WTC11 (cell line): ENCODE measurements at regions not wholly inside any gene's neighbourhood (a gene's known extent, or its start where the extent isn't known, plus 50 kb on each side); places are given as distances from the start of the nearest gene placed in this dataset.

Source experiments
- ATAC-seq: fragments of 200-7000 bp; cut with Tn5 transposase; 2 replicates; pipeline ENCODE4 v1.10.0; 2021; ENCODE audit warnings: mild to moderate bottlenecking, moderate library complexity
- CTCF ChIA-PET: fragments of 300-600 bp; sonication (Branson Sonifier 250); formaldehyde crosslinking; loops from one replicate; lab custom pipeline; 2021; ENCODE audit warnings: antibody characterized with exemption; lab: Charles Lee
- POLR2A ChIA-PET: fragments of 350-600 bp; sonication (Branson Sonifier 250); formaldehyde crosslinking; loops from one replicate; lab custom pipeline; 2021; ENCODE audit warnings: antibody characterized with exemption; lab: Charles Lee
- DNase-seq: peaks from one replicate; pipeline ENCODE4 v3.0.0; 2021; ENCODE audit warnings: low spot score
- H3K27ac Mint-ChIP-seq: 2 replicates; pipeline ENCODE4 v1.8.0; 2021; ENCODE audit warnings: mixed read lengths
- H3K27me3 Mint-ChIP-seq: 2 replicates; pipeline ENCODE4 v1.8.0; 2021; ENCODE audit warnings: low read depth, mild to moderate bottlenecking, moderate library complexity, mixed read lengths
- H3K36me3 Mint-ChIP-seq: 2 replicates; pipeline ENCODE4 v1.8.0; 2021; ENCODE audit warnings: mixed read lengths
- H3K4me1 Mint-ChIP-seq: 2 replicates; pipeline ENCODE4 v1.8.0; 2022; ENCODE audit warnings: mixed read lengths
- H3K4me3 Mint-ChIP-seq: 2 replicates; pipeline ENCODE4 v1.8.0; 2021; ENCODE audit warnings: mild to moderate bottlenecking, moderate library complexity, mixed read lengths
- H3K9me3 Mint-ChIP-seq: 2 replicates; pipeline ENCODE4 v1.8.0; 2021; ENCODE audit warnings: mixed read lengths
- CBFB ChIP-seq: sonication (generic); formaldehyde crosslinking; IDR thresholded peaks from 2 replicates; pipeline ENCODE4 v1.8.1; 2022; ENCODE audit warnings: mild to moderate bottlenecking, low read depth, missing genetic modification reagents
- GABPB1 ChIP-seq: sonication (generic); formaldehyde crosslinking; IDR thresholded peaks from 2 replicates; pipeline ENCODE4 v1.8.1; 2023; ENCODE audit warnings: mild to moderate bottlenecking, missing genetic modification reagents
- HMGXB4 ChIP-seq: sonication (generic); formaldehyde crosslinking; IDR thresholded peaks from 2 replicates; pipeline ENCODE4 v1.8.1; 2023; ENCODE audit warnings: mild to moderate bottlenecking, moderate library complexity, missing genetic modification reagents
- NFYB ChIP-seq: sonication (generic); formaldehyde crosslinking; conservative IDR thresholded peaks from 2 replicates; pipeline ENCODE4 v1.8.0; 2022; ENCODE audit warnings: low read depth, missing genetic modification reagents
- NR3C1 ChIP-seq: sonication (generic); formaldehyde crosslinking; conservative IDR thresholded peaks from 2 replicates; pipeline ENCODE4 v1.8.1; 2023; ENCODE audit warnings: low read depth, mild to moderate bottlenecking, missing genetic modification reagents
- PRDM15 ChIP-seq: sonication (generic); formaldehyde crosslinking; IDR thresholded peaks from 2 replicates; pipeline ENCODE4 v1.8.0; 2022; ENCODE audit warnings: missing genetic modification reagents
- ZNF121 ChIP-seq: sonication (generic); formaldehyde crosslinking; IDR thresholded peaks from 2 replicates; pipeline ENCODE4 v1.8.0; 2023; ENCODE audit warnings: missing genetic modification reagents
- ZNF532 ChIP-seq: fragments of 250-450 bp; sonication (Bioruptor Pico); IDR thresholded peaks from 2 replicates; pipeline ENCODE4 v1.9.0; 2021; ENCODE audit warnings: mild to moderate bottlenecking, borderline replicate concordance
- TF ChIP-seq, protein P1 (sequence below): sonication (generic); formaldehyde crosslinking; IDR thresholded peaks from 2 replicates; pipeline ENCODE4 v1.8.0; 2022; ENCODE audit warnings: mild to moderate bottlenecking, missing genetic modification reagents
- TF ChIP-seq, protein P2 (sequence below): fragments of 250-450 bp; sonication (Bioruptor Pico); IDR thresholded peaks from 2 replicates; pipeline ENCODE4 v1.9.0; 2021; ENCODE audit warnings: moderate library complexity, mild to moderate bottlenecking, inconsistent platforms, borderline replicate concordance
- TF ChIP-seq, protein P3 (sequence below): sonication (generic); formaldehyde crosslinking; IDR thresholded peaks from 2 replicates; pipeline ENCODE4 v1.8.1; 2022; ENCODE audit warnings: mild to moderate bottlenecking, moderate library complexity, missing genetic modification reagents

DNA sequence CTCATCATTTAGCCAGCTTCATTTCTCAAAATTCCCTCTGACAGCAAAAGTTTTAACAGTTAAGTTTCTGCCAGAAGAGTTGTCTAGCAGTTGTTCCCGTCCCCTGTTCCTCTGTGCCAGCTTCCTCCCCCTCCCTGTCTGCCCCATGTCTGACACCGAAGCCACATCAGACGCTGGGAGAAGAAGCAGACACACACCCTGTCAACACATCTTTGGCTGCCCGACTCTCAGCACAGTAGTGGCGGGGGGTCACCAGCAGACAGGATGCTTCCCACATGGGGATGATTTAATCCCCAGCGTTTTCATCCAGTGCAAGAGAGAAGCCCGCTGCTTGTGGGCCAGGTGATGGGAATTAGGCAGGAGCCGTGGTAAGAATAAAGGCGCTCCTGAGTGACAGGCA, 379.4 kb upstream of the RUNX1 start (continued):
- TF ChIP-seq, protein P1, sequence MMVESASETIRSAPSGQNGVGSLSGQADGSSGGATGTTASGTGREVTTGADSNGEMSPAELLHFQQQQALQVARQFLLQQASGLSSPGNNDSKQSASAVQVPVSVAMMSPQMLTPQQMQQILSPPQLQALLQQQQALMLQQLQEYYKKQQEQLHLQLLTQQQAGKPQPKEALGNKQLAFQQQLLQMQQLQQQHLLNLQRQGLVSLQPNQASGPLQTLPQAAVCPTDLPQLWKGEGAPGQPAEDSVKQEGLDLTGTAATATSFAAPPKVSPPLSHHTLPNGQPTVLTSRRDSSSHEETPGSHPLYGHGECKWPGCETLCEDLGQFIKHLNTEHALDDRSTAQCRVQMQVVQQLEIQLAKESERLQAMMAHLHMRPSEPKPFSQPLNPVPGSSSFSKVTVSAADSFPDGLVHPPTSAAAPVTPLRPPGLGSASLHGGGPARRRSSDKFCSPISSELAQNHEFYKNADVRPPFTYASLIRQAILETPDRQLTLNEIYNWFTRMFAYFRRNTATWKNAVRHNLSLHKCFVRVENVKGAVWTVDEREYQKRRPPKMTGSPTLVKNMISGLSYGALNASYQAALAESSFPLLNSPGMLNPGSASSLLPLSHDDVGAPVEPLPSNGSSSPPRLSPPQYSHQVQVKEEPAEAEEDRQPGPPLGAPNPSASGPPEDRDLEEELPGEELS (CRISPR knock-in tag), result no peak
- no peak for TF ChIP-seq CBFB (CRISPR knock-in tag)
- no peak for TF ChIP-seq ZNF121 (CRISPR knock-in tag)
- no peak for TF ChIP-seq ZNF532 (CRISPR knock-in tag)
- TF ChIP-seq, all 79 proteins: peak for 0

DNA sequence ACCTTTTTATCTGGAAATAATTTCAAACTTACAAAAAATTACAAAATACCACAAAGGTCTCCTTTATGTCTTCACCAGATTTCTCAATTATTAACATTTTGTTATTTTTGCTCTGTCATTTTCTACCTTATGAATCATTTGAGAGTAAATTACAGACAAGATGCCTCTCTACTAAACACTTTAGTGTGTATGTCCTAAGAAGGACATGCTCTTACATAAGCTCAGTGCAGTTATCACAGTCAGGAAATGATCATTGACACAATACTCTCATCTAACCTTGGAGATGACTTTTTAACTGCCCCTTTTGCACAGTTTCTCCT, 378.9 kb upstream of the RUNX1 start:
- POLR2A ChIA-PET, result no interaction called here
- CTCF ChIA-PET, result no interaction called here
- peaks cover 33% of the 10 kb centered on the region for H3K9me3 Mint-ChIP-seq

More for the DNA sequence above, 378.9 kb upstream of the RUNX1 start:
- ATAC-seq (no peak), DNase-seq (no peak)
- Mint-ChIP-seq H3K4me3 (no peak overlapping the region), H3K36me3 (peaks cover 20% of the 10 kb centered on the region), H3K4me1 (peaks cover 21% of the 10 kb centered on the region), H3K27ac (no peak overlapping the region), H3K27me3 (peaks cover 2% of the 10 kb centered on the region; the same call in 1 of the 2 replicates)
- TF ChIP-seq, protein P2, sequence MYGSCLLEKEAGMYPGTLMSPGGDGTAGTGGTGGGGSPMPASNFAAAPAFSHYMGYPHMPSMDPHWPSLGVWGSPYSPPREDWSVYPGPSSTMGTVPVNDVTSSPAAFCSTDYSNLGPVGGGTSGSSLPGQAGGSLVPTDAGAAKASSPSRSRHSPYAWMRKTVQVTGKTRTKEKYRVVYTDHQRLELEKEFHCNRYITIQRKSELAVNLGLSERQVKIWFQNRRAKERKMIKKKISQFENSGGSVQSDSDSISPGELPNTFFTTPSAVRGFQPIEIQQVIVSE (CRISPR knock-in tag), result no peak
- TF ChIP-seq NFYB (CRISPR knock-in tag) (no peak), NR3C1 (CRISPR knock-in tag) (no peak), PRDM15 (CRISPR knock-in tag) (no peak), HMGXB4 (no peak), CBFB (CRISPR knock-in tag) (no peak), GABPB1 (CRISPR knock-in tag) (no peak)
- TF ChIP-seq, protein P3, sequence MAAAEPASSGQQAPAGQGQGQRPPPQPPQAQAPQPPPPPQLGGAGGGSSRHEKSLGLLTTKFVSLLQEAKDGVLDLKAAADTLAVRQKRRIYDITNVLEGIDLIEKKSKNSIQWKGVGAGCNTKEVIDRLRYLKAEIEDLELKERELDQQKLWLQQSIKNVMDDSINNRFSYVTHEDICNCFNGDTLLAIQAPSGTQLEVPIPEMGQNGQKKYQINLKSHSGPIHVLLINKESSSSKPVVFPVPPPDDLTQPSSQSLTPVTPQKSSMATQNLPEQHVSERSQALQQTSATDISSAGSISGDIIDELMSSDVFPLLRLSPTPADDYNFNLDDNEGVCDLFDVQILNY (CRISPR knock-in tag), result no peak
